Spleen (tissue), 7 donors: ENCODE measurements at regions not wholly inside any gene's neighbourhood (a gene's known extent, or its start where the extent isn't known, plus 50 kb on each side); places are given as distances from the start of the nearest gene placed in this dataset.

Source experiments
- POLR2A ChIP-seq, 3 donors: fragments of 450-650 bp; IDR thresholded peaks; one replicate each; pipeline ENCODE4 v1.5.1; 2017; ENCODE audit warnings: antibody characterized with exemption in 3 of 3, mild to moderate bottlenecking in 1 of 3
- POLR2AphosphoS5 ChIP-seq, 3 donors: sonication (generic); formaldehyde crosslinking; IDR thresholded peaks; one replicate each; pipeline ENCODE4 v1.5.1; 2017; ENCODE audit warnings: antibody characterized with exemption in 3 of 3
- TF ChIP-seq, protein P1 (sequence below), 11 experiments: fragments of 200-600 bp in 7 of 11; fragments of 450-650 bp in 4 of 11; sonication (generic) in 4 of 11; IDR thresholded peaks in 8 of 11; conservative IDR thresholded peaks in 3 of 11; 1 replicate in 7 of 11; 2 replicates in 4 of 11; pipeline versions ENCODE4 v1.4.0 to v1.8.0; 2016 to 2021; ENCODE audit warnings: antibody characterized with exemption in 11 of 11, inconsistent platforms in 4 of 11, mild to moderate bottlenecking in 1 of 11
- donor health status: DM: no; HTN: no; CAD: no; lungs with moderate emphysema.
- donor health status: DM: no; HTN: no; CAD: no.
- donor health status: DM: no; HTN: no; CAD: no.

- TF ChIP-seq, protein P1, sequence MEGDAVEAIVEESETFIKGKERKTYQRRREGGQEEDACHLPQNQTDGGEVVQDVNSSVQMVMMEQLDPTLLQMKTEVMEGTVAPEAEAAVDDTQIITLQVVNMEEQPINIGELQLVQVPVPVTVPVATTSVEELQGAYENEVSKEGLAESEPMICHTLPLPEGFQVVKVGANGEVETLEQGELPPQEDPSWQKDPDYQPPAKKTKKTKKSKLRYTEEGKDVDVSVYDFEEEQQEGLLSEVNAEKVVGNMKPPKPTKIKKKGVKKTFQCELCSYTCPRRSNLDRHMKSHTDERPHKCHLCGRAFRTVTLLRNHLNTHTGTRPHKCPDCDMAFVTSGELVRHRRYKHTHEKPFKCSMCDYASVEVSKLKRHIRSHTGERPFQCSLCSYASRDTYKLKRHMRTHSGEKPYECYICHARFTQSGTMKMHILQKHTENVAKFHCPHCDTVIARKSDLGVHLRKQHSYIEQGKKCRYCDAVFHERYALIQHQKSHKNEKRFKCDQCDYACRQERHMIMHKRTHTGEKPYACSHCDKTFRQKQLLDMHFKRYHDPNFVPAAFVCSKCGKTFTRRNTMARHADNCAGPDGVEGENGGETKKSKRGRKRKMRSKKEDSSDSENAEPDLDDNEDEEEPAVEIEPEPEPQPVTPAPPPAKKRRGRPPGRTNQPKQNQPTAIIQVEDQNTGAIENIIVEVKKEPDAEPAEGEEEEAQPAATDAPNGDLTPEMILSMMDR (IDR thresholded peaks at IDR 0.05 in 8 of 11, conservative IDR thresholded peaks at IDR 0.05 in 3 of 11) = no peak
- TF ChIP-seq POLR2AphosphoS5 (IDR thresholded peaks at IDR 0.05) = no peak
- TF ChIP-seq POLR2A (IDR thresholded peaks at IDR 0.05) = no peak
Observed at GRCh38 chr14:106422066-106422465, 895.7 kb downstream of the TMEM121 start.
